ENCODE measurements at regions not wholly inside any gene's neighbourhood (a gene's known extent, or its start where the extent isn't known, plus 50 kb on each side); places are given as distances from the start of the nearest gene placed in this dataset.

DNA sequence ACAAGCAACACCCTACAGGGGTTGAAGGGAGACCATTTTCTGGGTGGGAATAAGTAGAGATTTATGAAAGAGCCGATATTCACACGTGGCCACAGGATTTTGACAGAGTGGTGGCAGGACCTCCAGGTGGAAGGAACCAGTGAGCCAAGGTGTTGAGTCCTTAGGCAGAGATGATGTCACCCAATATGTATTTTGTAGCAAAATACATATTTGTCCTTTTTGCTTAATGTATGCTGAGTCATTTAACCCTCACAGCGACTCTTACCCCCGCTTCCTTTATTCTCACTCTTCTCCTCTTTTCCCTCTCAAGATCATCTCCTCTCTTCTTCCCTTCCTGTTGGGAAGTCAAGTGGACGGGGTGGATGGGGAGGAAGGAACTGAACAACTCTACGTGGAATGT, 215.7 kb upstream of the S1PR3 start:
- POLR2A ChIA-PET (ENCODE audit: partially characterized antibody): no interaction called here
- WGBS, 2 experiments (ENCODE audit: extremely low coverage in 1 of 2, insufficient coverage in 1 of 2, insufficient read length in 1 of 2, insufficient replicate concordance in 2 of 2, low coverage in 1 of 2, low lambda C conversion rate in 2 of 2, missing lambda C conversion rate in 1 of 2): 94 to 100% methylated on average over 1 to 6 of the region's 6 CpGs
- Histone ChIP-seq H3K18ac (ENCODE audit: extremely low read depth, low read length) (no peak overlapping the region), H4K20me1 (replicated peaks in 1 of 2; ENCODE audit: control insufficient read depth in 1 of 2, insufficient read depth in 2 of 2, low read length in 2 of 2) (no peaks in the 10 kb centered on the region), H4K91ac (replicated peaks; ENCODE audit: insufficient read length, low read length) (no peak overlapping the region), H3K56ac (replicated peaks; ENCODE audit: insufficient read length, low read depth, low read length) (no peak overlapping the region), H3K4me1 (replicated peaks in 1 of 4; ENCODE audit: control insufficient read depth in 3 of 4, insufficient read depth in 4 of 4, low read length in 3 of 4) (peaks cover 0 to 2% (median 0%) of the 10 kb centered on the region in 4 experiments; a peak in 1 of 7 replicates), H3K4ac (replicated peaks; ENCODE audit: insufficient read length, low read depth, low read length) (no peak overlapping the region), H3K4me2 (ENCODE audit: insufficient read depth in 1 of 2, low read depth in 2 of 2, low read length in 2 of 2) (no peak overlapping the region), H3K27ac (ENCODE audit: low read depth, low read length) (no peak overlapping the region), H2BK20ac (ENCODE audit: low read length) (no peak overlapping the region), H3K23ac (ENCODE audit: insufficient read length) (no peak overlapping the region), H2AK5ac (ENCODE audit: low read depth, low read length) (no peak overlapping the region), H2AFZ (ENCODE audit: low read length) (no peak overlapping the region), H3K79me1 (ENCODE audit: low read depth, low read length) (no peaks in the 10 kb centered on the region), H3K14ac (ENCODE audit: insufficient read length) (no peak overlapping the region), H2BK12ac (ENCODE audit: low read depth, low read length) (no peak overlapping the region), H4K5ac (ENCODE audit: insufficient read length, low read depth, low read length) (no peak overlapping the region), H3K79me2 (ENCODE audit: control insufficient read depth in 1 of 2, insufficient read depth in 2 of 2, low read length in 2 of 2) (no peaks in the 10 kb centered on the region), H3K27me3 (replicated peaks in 1 of 4; ENCODE audit: control insufficient read depth in 3 of 4, extremely low read depth in 1 of 4, insufficient read depth in 3 of 4, low read length in 3 of 4) (no peaks in the 10 kb centered on the region), H3K4me3 (ENCODE audit: extremely low read depth in 1 of 4, insufficient read depth in 2 of 4, low read depth in 3 of 4, low read length in 4 of 4) (no peak overlapping the region), H4K8ac (ENCODE audit: extremely low read depth, insufficient read depth, low read length) (no peak overlapping the region), H2BK15ac (ENCODE audit: low read length) (no peak overlapping the region), H3K36me3 (ENCODE audit: control insufficient read depth in 2 of 4, insufficient read depth in 4 of 4, low read length in 3 of 4) (no peaks in the 10 kb centered on the region), H2BK5ac (ENCODE audit: low read depth, low read length) (no peak overlapping the region), H3K9ac (replicated peaks in 1 of 4; ENCODE audit: extremely low read depth in 1 of 4, low read depth in 3 of 4, low read length in 3 of 4) (no peak overlapping the region), H2BK120ac (replicated peaks; ENCODE audit: low read depth, low read length) (no peak overlapping the region), H3K23me2 (ENCODE audit: low read depth, low read length) (no peaks in the 10 kb centered on the region), H3K9me3 (ENCODE audit: insufficient read depth in 2 of 2, low read depth in 1 of 2, low read length in 1 of 2) (no peaks in the 10 kb centered on the region)
- CTCF ChIA-PET (ENCODE audit: partially characterized antibody): interaction anchor here (0.6 kb wide), 1 partner anchor 71 kb away, joined by 4 read pairs; no protein-coding TSS in a partner anchor
- no peak for DNase-seq (ENCODE audit: low read depth in 1 of 2, low spot score in 2 of 2)
- no peak for TF ChIP-seq EGR1 (IDR thresholded peaks at IDR 0.05; ENCODE audit: borderline replicate concordance, low read depth, low read length)
- TF ChIP-seq HDAC6 (IDR thresholded peaks at IDR 0.05; ENCODE audit: low read depth, low read length): no peak
- TF ChIP-seq SP1 (IDR thresholded peaks at IDR 0.05; ENCODE audit: low read depth, low read length): no peak
- no peak for TF ChIP-seq CREB1 (IDR thresholded peaks at IDR 0.05)
- TF ChIP-seq EZH2 (IDR thresholded peaks at IDR 0.05; ENCODE audit: low read depth, low read length, severe bottlenecking): no peak
- no peak for TF ChIP-seq SP4 (IDR thresholded peaks at IDR 0.05; ENCODE audit: low read length)
- TF ChIP-seq RFX5 (IDR thresholded peaks at IDR 0.05; ENCODE audit: borderline replicate concordance, low read depth, low read length): no peak
- TF ChIP-seq, protein P1, sequence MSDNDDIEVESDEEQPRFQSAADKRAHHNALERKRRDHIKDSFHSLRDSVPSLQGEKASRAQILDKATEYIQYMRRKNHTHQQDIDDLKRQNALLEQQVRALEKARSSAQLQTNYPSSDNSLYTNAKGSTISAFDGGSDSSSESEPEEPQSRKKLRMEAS (IDR thresholded peaks at IDR 0.05): no peak
- TF ChIP-seq POLR2AphosphoS5 (IDR thresholded peaks at IDR 0.05; ENCODE audit: low read depth, low read length): no peak
- FAIRE-seq: no peak

Measured in H1 (cell line).